Ovary (tissue), 3 donors: ENCODE measurements at regions not wholly inside any gene's neighbourhood (a gene's known extent, or its start where the extent isn't known, plus 50 kb on each side); places are given as distances from the start of the nearest gene placed in this dataset.

ENCODE experiments used
- CTCF ChIP-seq, 3 donors: fragments of 450-650 bp in 2 of 3; fragments of 200-600 bp in 1 of 3; IDR thresholded peaks; one replicate each; pipeline versions ENCODE4 v1.5.1 to v1.8.0; 2016 to 2022; ENCODE audit warnings: antibody characterized with exemption in 3 of 3, mild to moderate bottlenecking in 1 of 3
- POLR2A ChIP-seq: fragments of 450-650 bp; IDR thresholded peaks from one replicate; pipeline ENCODE4 v1.6.1; 2017; ENCODE audit warnings: antibody characterized with exemption, mild to moderate bottlenecking, moderate library complexity
- donor health status: DM: no; HTN: no; CAD: no.

GRCh38 chr12:131357920-131358319, 353.0 kb upstream of the SFSWAP start:
- TF ChIP-seq CTCF (IDR thresholded peaks at IDR 0.05) (no peak), POLR2A (no peak)
